Liver (tissue), 3 donors: ENCODE measurements at regions not wholly inside any gene's neighbourhood (a gene's known extent, or its start where the extent isn't known, plus 50 kb on each side); places are given as distances from the start of the nearest gene placed in this dataset.

ENCODE experiments used
- ATF3 ChIP-seq: IDR thresholded peaks from 2 replicates; pipeline ENCODE4 v1.6.1; 2016; ENCODE audit warnings: antibody characterized with exemption
- CTCF ChIP-seq: fragments of 150-350 bp; IDR thresholded peaks from 2 replicates; pipeline ENCODE4 v1.5.1; 2017; ENCODE audit warnings: improper control_type of control experiment, low read depth, low read length; ENCODE audit not compliant: missing input control
- EGR1 ChIP-seq, 2 donors: IDR thresholded peaks; 2 replicates each; pipeline ENCODE4 v1.6.1; 2016 to 2018; ENCODE audit warnings: antibody characterized with exemption in 2 of 2, low read depth in 2 of 2
- FOXA1 ChIP-seq: IDR thresholded peaks from 2 replicates; pipeline ENCODE4 v1.6.1; 2016; ENCODE audit warnings: antibody characterized with exemption
- FOXA2 ChIP-seq: IDR thresholded peaks from 2 replicates; pipeline ENCODE4 v1.6.1; 2016; ENCODE audit warnings: antibody characterized with exemption
- JUND ChIP-seq, 2 donors: IDR thresholded peaks; 2 replicates each; pipeline ENCODE4 v1.6.1; 2016; ENCODE audit warnings: antibody characterized with exemption in 2 of 2
- MAX ChIP-seq: IDR thresholded peaks from 2 replicates; pipeline ENCODE4 v1.6.1; 2016; ENCODE audit warnings: antibody characterized with exemption
- NR2F2 ChIP-seq: IDR thresholded peaks from 2 replicates; pipeline ENCODE4 v1.6.1; 2016; ENCODE audit warnings: antibody characterized with exemption
- RAD21 ChIP-seq, 2 donors: IDR thresholded peaks; 2 replicates each; pipeline ENCODE4 v1.6.1; 2016; ENCODE audit warnings: antibody characterized with exemption in 2 of 2, mild to moderate bottlenecking in 2 of 2
- REST ChIP-seq: IDR thresholded peaks from 2 replicates; pipeline ENCODE4 v1.6.1; 2016; ENCODE audit warnings: antibody characterized with exemption, mild to moderate bottlenecking
- RXRA ChIP-seq, 2 donors: IDR thresholded peaks; 2 replicates each; pipeline ENCODE4 v1.6.1; 2017 to 2018; ENCODE audit warnings: antibody characterized with exemption in 2 of 2, mild to moderate bottlenecking in 1 of 2
- TAF1 ChIP-seq: conservative IDR thresholded peaks from 2 replicates; pipeline ENCODE4 v1.6.1; 2016; ENCODE audit warnings: antibody characterized with exemption, mild to moderate bottlenecking
- YY1 ChIP-seq: IDR thresholded peaks from 2 replicates; pipeline ENCODE4 v1.6.1; 2016; ENCODE audit warnings: antibody characterized with exemption, mild to moderate bottlenecking
- ZBTB33 ChIP-seq: IDR thresholded peaks from 2 replicates; pipeline ENCODE4 v1.6.1; 2016; ENCODE audit warnings: antibody characterized with exemption
- donor health status: healthy.
- donor health status: healthy.

- no peak for TF ChIP-seq MAX
- TF ChIP-seq CTCF: no peak
- TF ChIP-seq YY1: no peak
- no peak for TF ChIP-seq REST
- no peak for TF ChIP-seq EGR1 (IDR thresholded peaks at IDR 0.05; ENCODE audit: low read depth in 2 of 2)
- no peak for TF ChIP-seq ATF3
- no peak for TF ChIP-seq FOXA1
- no peak for TF ChIP-seq TAF1
- TF ChIP-seq FOXA2: no peak
- no peak for TF ChIP-seq RAD21 (IDR thresholded peaks at IDR 0.05)
- TF ChIP-seq RXRA (IDR thresholded peaks at IDR 0.05): no peak
- no peak for TF ChIP-seq JUND (IDR thresholded peaks at IDR 0.05)
- TF ChIP-seq ZBTB33: no peak
- TF ChIP-seq NR2F2: no peak
Measured at GRCh38 chr9:20137425-20137824, 348.6 kb upstream of the SLC24A2 start.
